Neural progenitor cell (in vitro differentiated cells): ENCODE measurements at regions not wholly inside any gene's neighbourhood (a gene's known extent, or its start where the extent isn't known, plus 50 kb on each side); places are given as distances from the start of the nearest gene placed in this dataset.

ENCODE experiments used
- EZH2 ChIP-seq: fragments of 200-600 bp; sonication (generic); IDR thresholded peaks from 2 replicates; pipeline ENCODE4 v1.6.1; 2017; ENCODE audit warnings: antibody characterized with exemption, mild to moderate bottlenecking, moderate library complexity
- EZH2phosphoT487 ChIP-seq: fragments of 200-600 bp; sonication (generic); IDR thresholded peaks from 2 replicates; pipeline ENCODE4 v1.6.1; 2017; ENCODE audit warnings: antibody characterized with exemption
- TF ChIP-seq, protein P1 (sequence below): fragments of 200-600 bp; sonication (generic); IDR thresholded peaks from 2 replicates; pipeline ENCODE4 v1.5.1; 2017; ENCODE audit warnings: antibody characterized with exemption, mild to moderate bottlenecking

DNA sequence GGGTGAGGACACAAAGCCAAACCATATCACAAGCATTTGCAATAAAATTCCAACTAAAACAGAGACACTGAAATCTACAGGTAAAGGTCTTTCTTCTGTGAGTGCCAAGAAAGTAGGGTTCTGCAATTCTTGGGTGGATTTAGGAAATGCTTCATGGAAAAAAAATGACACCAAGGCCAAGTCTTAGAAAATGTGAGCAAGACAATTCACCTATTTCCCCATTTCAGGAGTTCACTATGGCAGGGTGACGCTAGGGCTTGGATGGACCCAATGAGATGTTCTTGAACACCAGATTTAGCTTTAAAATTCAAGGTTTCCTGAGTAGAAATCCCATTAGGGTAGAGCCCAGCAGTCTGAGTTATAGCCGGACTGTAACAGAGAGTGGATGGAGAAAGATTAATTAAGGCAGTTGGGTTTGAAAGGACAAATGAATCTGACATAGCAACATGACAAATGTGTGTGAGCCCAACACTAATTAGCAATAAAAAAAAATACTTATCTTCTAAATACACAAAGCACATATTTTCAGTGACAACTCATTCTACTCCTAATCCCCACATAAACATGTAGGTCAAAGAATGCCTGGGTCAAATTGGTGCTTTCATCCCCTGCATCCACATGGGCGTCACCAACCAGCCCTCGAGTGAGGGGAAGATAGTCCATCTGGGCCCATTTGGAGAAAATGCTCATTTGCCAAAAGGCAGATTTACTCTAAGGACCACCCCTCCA lies 180.4 kb upstream of the JARID2 start:
- TF ChIP-seq, protein P1, sequence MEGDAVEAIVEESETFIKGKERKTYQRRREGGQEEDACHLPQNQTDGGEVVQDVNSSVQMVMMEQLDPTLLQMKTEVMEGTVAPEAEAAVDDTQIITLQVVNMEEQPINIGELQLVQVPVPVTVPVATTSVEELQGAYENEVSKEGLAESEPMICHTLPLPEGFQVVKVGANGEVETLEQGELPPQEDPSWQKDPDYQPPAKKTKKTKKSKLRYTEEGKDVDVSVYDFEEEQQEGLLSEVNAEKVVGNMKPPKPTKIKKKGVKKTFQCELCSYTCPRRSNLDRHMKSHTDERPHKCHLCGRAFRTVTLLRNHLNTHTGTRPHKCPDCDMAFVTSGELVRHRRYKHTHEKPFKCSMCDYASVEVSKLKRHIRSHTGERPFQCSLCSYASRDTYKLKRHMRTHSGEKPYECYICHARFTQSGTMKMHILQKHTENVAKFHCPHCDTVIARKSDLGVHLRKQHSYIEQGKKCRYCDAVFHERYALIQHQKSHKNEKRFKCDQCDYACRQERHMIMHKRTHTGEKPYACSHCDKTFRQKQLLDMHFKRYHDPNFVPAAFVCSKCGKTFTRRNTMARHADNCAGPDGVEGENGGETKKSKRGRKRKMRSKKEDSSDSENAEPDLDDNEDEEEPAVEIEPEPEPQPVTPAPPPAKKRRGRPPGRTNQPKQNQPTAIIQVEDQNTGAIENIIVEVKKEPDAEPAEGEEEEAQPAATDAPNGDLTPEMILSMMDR = no peak
- TF ChIP-seq EZH2 (no peak), EZH2phosphoT487 (no peak)
